ENCODE measurements at regions not wholly inside any gene's neighbourhood (a gene's known extent, or its start where the extent isn't known, plus 50 kb on each side); places are given as distances from the start of the nearest gene placed in this dataset.

DNA sequence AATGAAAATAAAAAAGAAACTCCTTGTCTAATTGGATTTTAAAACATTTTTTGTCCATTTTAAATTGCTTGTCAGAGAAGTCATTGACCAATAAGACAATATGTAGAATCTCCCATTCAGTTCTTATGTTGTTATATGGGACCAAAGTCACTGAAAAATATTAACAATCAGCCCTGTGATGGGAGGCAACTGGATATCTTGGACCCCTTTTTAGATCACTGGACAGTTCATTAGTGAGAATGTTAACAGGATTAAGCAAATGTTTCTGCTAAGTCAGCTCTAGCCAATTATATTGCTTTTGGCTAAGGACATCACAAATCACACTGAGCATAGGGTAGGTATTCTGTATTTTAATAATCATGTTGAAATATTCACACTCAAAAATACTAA, 609.1 kb upstream of the USP24 start:
- DNase-seq (ENCODE audit: low spot score in 2 of 2), result no peak
- no peak overlapping the region for H3K4me3 ChIP-seq (ENCODE audit: low read depth, poor library complexity, severe bottlenecking)
- intact Hi-C loops (cut with DNase I; ENCODE audit: low total_unique reads), result no loop called here
- no peak for TF ChIP-seq POLR2A (IDR thresholded peaks at IDR 0.05)
- TF ChIP-seq, protein P1, sequence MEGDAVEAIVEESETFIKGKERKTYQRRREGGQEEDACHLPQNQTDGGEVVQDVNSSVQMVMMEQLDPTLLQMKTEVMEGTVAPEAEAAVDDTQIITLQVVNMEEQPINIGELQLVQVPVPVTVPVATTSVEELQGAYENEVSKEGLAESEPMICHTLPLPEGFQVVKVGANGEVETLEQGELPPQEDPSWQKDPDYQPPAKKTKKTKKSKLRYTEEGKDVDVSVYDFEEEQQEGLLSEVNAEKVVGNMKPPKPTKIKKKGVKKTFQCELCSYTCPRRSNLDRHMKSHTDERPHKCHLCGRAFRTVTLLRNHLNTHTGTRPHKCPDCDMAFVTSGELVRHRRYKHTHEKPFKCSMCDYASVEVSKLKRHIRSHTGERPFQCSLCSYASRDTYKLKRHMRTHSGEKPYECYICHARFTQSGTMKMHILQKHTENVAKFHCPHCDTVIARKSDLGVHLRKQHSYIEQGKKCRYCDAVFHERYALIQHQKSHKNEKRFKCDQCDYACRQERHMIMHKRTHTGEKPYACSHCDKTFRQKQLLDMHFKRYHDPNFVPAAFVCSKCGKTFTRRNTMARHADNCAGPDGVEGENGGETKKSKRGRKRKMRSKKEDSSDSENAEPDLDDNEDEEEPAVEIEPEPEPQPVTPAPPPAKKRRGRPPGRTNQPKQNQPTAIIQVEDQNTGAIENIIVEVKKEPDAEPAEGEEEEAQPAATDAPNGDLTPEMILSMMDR (IDR thresholded peaks at IDR 0.05), result no peak

DNA sequence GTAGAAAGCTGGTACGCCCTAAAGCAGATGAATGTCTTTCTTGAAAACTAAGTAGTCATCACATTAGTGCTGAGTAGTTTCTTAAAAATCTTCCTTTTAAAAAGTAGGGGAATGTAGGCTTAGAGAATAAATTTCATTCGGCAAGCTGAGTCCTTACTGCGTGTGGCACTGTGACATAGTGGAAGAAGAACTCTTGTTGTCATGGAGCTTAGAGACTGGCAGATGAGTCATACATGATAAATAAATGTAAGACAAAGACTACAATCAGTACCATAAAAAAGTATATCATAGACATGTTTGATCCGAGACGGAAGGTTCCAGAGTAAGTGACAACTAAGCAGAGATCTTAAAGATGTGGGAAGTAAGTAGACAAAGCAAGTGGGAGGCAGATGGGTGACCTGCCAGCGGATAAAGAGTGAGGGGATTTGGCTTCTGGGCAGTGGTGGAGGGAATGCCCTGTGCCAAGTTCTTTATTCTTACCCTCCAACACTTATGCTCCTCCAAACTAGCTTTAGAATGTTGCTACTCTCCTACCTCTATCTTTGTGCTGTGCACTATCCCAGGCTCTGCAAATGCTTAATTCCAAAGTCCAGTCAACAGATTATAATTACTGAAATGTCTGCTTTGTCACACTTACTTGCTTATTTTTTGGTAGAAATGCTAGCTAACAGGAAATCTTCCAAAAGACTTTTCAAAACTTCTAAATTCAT, 608.5 kb upstream of the USP24 start:
- no peak for DNase-seq (ENCODE audit: low spot score in 2 of 2)
- WGBS, 2 donors, result 74 to 77% methylated on average over 6 of the region's 6 CpGs
- TF ChIP-seq, protein P1 (IDR thresholded peaks at IDR 0.05), result no peak
- no peak for TF ChIP-seq POLR2A (IDR thresholded peaks at IDR 0.05)
- H3K4me3 ChIP-seq (ENCODE audit: low read depth, poor library complexity, severe bottlenecking), result no peak overlapping the region
- intact Hi-C loops (cut with DNase I; ENCODE audit: low total_unique reads), result no loop called here

DNA sequence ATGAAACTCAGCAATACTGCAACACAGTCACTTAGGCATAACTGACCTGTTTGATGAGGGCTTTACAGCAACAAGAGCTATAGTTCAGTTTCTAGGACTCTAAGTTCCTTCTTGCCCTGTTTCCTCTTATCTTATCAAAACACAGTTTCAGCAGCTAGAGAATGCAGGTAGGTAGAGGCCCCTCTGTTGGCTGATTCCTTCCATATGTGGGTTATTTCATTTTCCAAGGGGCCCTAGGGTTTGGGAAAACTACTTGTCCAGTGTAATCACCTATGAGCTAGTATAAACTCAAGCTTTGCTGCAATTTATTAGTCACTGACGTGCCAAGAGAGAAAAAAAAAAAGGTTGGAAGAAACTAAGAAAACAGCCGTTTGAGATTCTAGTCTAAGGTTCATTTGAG, 607.7 kb upstream of the USP24 start:
- no peak for DNase-seq (ENCODE audit: low spot score in 2 of 2)
- no peak overlapping the region for H3K4me3 ChIP-seq (ENCODE audit: low read depth, poor library complexity, severe bottlenecking)
- TF ChIP-seq, protein P1 (IDR thresholded peaks at IDR 0.05), result no peak
- TF ChIP-seq POLR2A (IDR thresholded peaks at IDR 0.05), result no peak
- 88 to 91% methylated on average over 2 of the region's 2 CpGs for WGBS, 2 donors
- intact Hi-C loops (cut with DNase I; ENCODE audit: low total_unique reads), result no loop called here

DNA sequence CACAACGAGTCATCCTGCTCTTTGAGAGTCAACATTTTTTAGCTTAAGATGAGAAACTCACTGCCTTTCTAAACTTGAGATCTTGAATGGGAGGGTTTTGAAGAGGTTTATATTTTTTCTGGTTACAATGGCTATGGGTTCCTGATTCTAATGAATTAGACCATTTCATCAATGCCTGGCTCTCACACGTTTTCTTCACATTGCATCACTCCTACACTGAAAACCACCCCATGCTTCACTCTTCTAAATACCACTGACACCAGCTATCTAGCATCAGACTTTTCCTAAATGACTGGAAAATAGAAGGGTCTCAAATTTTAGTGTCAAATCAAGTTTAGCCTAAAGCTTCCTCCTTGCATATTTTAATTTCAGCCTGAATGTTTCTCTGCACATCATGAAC, 606.1 kb upstream of the USP24 start:
- no peak for DNase-seq (ENCODE audit: low spot score in 2 of 2)
- intact Hi-C loops (cut with DNase I; ENCODE audit: low total_unique reads), result no loop called here
- TF ChIP-seq POLR2A (IDR thresholded peaks at IDR 0.05), result no peak
- TF ChIP-seq, protein P1 (IDR thresholded peaks at IDR 0.05), result no peak
- 72 to 86% methylated on average over 2 of the region's 2 CpGs for WGBS, 2 donors
- H3K4me3 ChIP-seq (ENCODE audit: low read depth, poor library complexity, severe bottlenecking), result no peak overlapping the region

DNA sequence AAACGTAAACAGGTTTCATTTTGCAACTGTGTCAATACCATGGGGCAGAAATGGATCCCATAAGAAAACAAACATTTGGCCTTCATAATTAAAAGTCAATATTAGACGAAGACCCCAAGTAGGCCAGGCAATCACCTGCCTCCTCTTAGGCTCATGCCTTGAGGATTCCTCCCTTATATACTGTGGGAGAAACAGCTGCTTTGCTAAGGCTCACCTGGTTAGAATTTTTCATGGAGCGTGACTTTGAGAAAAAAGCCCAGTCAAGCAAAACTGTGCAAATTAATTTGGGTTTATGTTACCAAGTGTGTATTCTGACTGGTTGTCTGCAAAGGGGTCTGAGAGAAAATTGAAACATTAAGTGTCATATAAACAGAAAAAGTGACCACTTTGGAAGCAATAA, 605.3 kb upstream of the USP24 start:
- 88 to 91% methylated on average over 3 of the region's 3 CpGs for WGBS, 2 donors
- no peak for TF ChIP-seq POLR2A (IDR thresholded peaks at IDR 0.05)
- TF ChIP-seq, protein P1 (IDR thresholded peaks at IDR 0.05), result no peak
- intact Hi-C loops (cut with DNase I; ENCODE audit: low total_unique reads), result no loop called here
- DNase-seq (ENCODE audit: low spot score in 2 of 2), result no peak
- no peak overlapping the region for H3K4me3 ChIP-seq (ENCODE audit: low read depth, poor library complexity, severe bottlenecking)

DNA sequence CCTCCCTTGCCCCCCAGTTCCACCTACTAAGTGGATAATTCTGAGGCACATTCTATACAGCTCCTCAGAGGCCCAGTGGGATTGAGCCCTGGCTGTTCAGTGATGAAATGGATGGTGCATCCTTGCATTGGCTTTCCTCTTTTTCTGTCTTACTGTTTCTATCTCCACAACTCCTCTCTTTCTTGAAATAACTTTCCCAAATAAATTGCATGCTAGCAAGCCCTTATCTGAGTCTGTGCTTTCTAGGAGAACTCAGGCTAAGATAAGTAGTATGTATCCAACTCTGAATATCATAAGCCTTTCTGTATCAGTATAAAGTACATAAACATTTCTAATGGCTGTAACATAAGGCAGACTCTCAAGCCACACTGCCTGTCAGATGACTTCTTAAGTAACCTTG, 603.8 kb upstream of the USP24 start:
- no peak overlapping the region for H3K4me3 ChIP-seq (ENCODE audit: low read depth, poor library complexity, severe bottlenecking)
- intact Hi-C loops (cut with DNase I; ENCODE audit: low total_unique reads), result no loop called here
- DNase-seq (ENCODE audit: low spot score in 2 of 2), result no peak
- TF ChIP-seq, protein P1 (IDR thresholded peaks at IDR 0.05), result no peak
- no peak for TF ChIP-seq POLR2A (IDR thresholded peaks at IDR 0.05)

Measured in lower leg skin (tissue), 4 donors.